ENCODE measurements at regions not wholly inside any gene's neighbourhood (a gene's known extent, or its start where the extent isn't known, plus 50 kb on each side); places are given as distances from the start of the nearest gene placed in this dataset.
"Not testable (repeated sequence)": the region's sequence is repeated elsewhere in the genome, so short reads cannot be mapped to it uniquely, and the experiment has no call there.

DNA sequence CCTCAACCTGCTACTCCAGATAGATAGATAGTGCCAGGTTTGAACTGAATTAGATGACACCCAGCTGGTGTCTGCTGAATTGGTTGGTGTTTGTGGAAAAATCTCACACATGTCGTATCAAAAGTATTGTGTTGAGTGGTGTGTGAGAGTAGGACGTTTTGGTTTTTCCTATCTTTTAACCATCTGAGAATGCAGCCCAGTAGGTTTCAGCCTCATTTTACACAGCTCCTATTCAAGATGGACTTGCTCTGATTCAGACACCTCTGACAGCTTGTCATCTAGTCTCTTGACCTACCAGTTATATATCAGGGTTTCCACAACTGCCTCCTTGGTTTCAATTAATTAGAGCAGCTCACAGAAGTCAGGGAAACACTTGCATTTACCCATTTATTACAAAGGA, 254.4 kb downstream of the KTN1 start:
- H3K4me1 ChIP-seq (ENCODE audit: control insufficient read depth, insufficient read depth, low read length, poor library complexity, severe bottlenecking): no peaks in the 10 kb centered on the region
- no peaks in the 10 kb centered on the region for H3K36me3 ChIP-seq (ENCODE audit: control insufficient read depth, insufficient read depth, low read length)
- 100% methylated on average over 1 of the region's 2 CpGs; no CpG with 5 or more reads in 1 of the 2 experiments for WGBS, 2 experiments (ENCODE audit: insufficient coverage in 2 of 2)
- H3K9me3 ChIP-seq (ENCODE audit: control insufficient read depth, low read length): no peaks in the 10 kb centered on the region
- H3K4me3 ChIP-seq (ENCODE audit: extremely low read depth, insufficient read depth, low read length, poor library complexity, severe bottlenecking): no peak overlapping the region
- H3K27ac ChIP-seq (ENCODE audit: low read depth, low read length, severe bottlenecking): no peak overlapping the region

DNA sequence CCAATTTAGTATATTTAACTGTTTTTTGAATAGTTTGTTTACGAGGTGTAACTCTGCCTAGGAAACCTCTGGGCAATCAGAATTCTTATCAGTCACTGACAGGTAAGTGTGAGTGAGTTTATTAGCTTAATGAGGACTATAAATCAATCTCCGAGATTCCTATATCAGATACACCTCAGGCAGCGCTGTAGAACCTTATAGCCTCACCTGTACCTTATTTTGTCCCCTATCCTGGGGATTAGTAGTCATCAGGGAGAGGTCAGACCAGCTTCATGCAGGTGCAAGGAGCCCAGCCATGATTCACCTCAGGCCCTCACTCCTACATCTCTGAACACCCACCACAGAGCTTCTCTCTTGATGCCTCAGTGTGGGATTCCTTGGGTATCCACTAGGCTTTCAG, 256.0 kb downstream of the KTN1 start:
- no peak overlapping the region for H3K4me3 ChIP-seq (ENCODE audit: extremely low read depth, insufficient read depth, low read length, poor library complexity, severe bottlenecking)
- WGBS, 2 experiments (ENCODE audit: insufficient coverage in 2 of 2): 86% methylated on average over 1 of the region's 3 CpGs; no CpG with 5 or more reads in 1 of the 2 experiments
- H3K4me1 ChIP-seq (ENCODE audit: control insufficient read depth, insufficient read depth, low read length, poor library complexity, severe bottlenecking): no peaks in the 10 kb centered on the region
- no peak overlapping the region for H3K27ac ChIP-seq (ENCODE audit: low read depth, low read length, severe bottlenecking)
- H3K9me3 ChIP-seq (ENCODE audit: control insufficient read depth, low read length): no peaks in the 10 kb centered on the region
- H3K36me3 ChIP-seq (ENCODE audit: control insufficient read depth, insufficient read depth, low read length): no peaks in the 10 kb centered on the region

DNA sequence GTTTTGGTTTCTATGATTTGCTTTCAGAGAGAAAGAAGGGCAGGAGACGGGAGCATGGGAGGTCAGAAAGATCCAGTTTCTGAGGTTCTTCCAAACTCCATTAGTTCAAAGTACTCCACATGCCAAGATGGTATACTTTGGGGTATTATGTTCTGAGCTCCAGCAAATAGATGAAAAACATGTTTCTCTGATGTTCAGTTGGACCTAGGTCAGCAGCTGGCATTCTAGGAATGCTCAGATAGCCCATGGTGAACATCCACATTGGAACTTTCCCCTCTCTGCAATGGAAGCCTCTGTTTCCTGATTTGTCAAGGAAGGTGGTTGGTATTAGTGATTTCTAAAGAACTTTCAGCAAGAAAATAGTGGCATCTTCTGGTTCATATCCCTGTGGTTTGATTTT, 257.5 kb downstream of the KTN1 start:
- Histone ChIP-seq H3K4me1 (ENCODE audit: control insufficient read depth, insufficient read depth, low read length, poor library complexity, severe bottlenecking) (no peaks in the 10 kb centered on the region), H3K27ac (ENCODE audit: low read depth, low read length, severe bottlenecking) (no peak overlapping the region), H3K4me3 (ENCODE audit: extremely low read depth, insufficient read depth, low read length, poor library complexity, severe bottlenecking) (no peak overlapping the region), H3K9me3 (ENCODE audit: control insufficient read depth, low read length) (no peaks in the 10 kb centered on the region), H3K36me3 (ENCODE audit: control insufficient read depth, insufficient read depth, low read length) (no peaks in the 10 kb centered on the region)
- WGBS, 2 experiments (ENCODE audit: insufficient coverage in 2 of 2): 100% methylated on average over 1 of the region's 1 CpG

DNA sequence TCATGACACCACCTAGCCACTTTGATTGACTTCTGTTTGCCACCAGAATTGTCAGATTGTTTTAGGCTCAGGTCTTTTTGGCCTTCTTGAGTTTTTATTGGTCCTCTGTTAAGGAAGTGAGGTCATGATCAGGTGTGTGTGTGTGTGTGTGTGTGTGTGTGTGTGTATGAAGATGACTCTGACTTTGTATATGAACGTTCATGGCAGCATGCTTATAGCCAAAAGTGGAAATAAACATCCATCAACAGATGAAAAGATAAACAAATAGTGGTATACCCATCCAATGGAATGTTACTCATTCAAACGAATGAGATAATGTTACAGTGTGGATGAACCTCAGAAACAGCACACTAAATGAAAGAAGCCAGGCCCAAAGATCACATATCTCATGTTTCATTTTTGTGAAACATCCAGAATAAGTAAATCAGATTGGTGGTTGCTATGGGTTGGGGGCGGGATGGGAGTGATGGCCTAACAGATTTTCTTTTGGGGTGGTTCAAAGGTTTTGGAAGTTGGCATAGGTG, 258.6 kb downstream of the KTN1 start:
- H3K4me3 ChIP-seq (ENCODE audit: extremely low read depth, insufficient read depth, low read length, poor library complexity, severe bottlenecking): no peak overlapping the region
- no peak overlapping the region for H3K27ac ChIP-seq (ENCODE audit: low read depth, low read length, severe bottlenecking)
- WGBS, 2 experiments (ENCODE audit: insufficient coverage in 2 of 2): no CpG with 5 or more reads among the region's 3 CpGs
- no peaks in the 10 kb centered on the region for H3K9me3 ChIP-seq (ENCODE audit: control insufficient read depth, low read length)
- no peaks in the 10 kb centered on the region for H3K4me1 ChIP-seq (ENCODE audit: control insufficient read depth, insufficient read depth, low read length, poor library complexity, severe bottlenecking)
- no peaks in the 10 kb centered on the region for H3K36me3 ChIP-seq (ENCODE audit: control insufficient read depth, insufficient read depth, low read length)

DNA sequence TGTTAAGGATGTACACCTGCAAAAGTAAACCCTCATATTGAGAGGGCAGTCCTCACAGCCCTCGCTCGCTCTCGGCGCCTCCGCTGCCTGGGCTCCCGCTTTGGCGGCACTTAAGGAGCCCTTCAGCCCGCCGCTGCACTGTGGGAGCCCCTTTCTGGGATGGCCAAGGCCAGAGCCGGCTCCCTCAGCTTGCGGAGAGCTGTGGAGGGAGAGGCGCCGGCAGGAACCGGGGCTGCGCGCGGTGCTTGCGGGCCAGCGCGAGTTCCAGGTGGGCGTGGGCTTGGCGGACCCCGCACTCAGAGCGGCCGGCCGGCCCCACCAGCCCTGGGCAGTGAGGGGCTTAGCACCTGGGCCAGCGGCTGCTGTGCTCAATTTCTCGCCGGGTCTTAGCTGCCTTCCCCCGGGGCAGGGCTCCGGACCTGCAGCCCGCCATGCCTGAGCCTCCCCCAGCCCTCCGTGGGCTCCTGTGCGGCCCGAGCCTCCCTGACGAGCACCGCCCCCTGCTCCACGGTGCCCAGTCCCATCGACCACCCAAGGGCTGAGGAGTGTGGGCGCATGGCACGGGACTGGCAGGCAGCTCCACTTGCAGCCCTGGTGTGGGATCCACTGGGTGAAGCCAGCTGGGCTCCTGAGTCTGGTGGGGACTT, 259.4 kb downstream of the KTN1 start:
- not testable (repeated sequence) for H3K4me1 ChIP-seq (ENCODE audit: control insufficient read depth, insufficient read depth, low read length, poor library complexity, severe bottlenecking); H3K9me3 ChIP-seq (ENCODE audit: control insufficient read depth, low read length); H3K4me3 ChIP-seq (ENCODE audit: extremely low read depth, insufficient read depth, low read length, poor library complexity, severe bottlenecking); H3K27ac ChIP-seq (ENCODE audit: low read depth, low read length, severe bottlenecking); H3K36me3 ChIP-seq (ENCODE audit: control insufficient read depth, insufficient read depth, low read length)
- WGBS, 2 experiments (ENCODE audit: insufficient coverage in 2 of 2): 93 to 100% methylated on average over 6 to 24 of the region's 41 CpGs

DNA sequence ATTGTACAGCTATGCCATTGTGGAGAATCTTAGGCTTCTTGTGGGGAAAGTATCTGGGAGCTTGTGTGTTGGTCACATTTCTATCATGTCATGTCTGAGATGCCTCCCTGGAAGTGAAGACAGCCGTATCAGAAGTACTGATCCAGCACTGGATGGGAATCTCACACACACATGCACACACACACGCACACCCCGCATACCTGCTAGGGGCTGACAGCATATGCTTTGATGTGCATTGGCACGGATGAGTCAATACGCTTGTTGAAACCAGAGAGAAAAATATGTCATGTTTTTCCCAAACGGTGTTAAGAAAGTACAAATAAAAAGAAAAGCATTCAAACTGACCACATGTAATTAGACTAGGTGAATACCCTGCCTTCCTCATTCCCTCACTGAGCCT, 260.8 kb downstream of the KTN1 start:
- H3K9me3 ChIP-seq (ENCODE audit: control insufficient read depth, low read length): no peaks in the 10 kb centered on the region
- WGBS, 2 experiments (ENCODE audit: insufficient coverage in 2 of 2): 95 to 100% methylated on average over 2 to 6 of the region's 6 CpGs
- no peak overlapping the region for H3K4me3 ChIP-seq (ENCODE audit: extremely low read depth, insufficient read depth, low read length, poor library complexity, severe bottlenecking)
- no peaks in the 10 kb centered on the region for H3K36me3 ChIP-seq (ENCODE audit: control insufficient read depth, insufficient read depth, low read length)
- H3K4me1 ChIP-seq (ENCODE audit: control insufficient read depth, insufficient read depth, low read length, poor library complexity, severe bottlenecking): no peaks in the 10 kb centered on the region
- H3K27ac ChIP-seq (ENCODE audit: low read depth, low read length, severe bottlenecking): no peak overlapping the region

DNA sequence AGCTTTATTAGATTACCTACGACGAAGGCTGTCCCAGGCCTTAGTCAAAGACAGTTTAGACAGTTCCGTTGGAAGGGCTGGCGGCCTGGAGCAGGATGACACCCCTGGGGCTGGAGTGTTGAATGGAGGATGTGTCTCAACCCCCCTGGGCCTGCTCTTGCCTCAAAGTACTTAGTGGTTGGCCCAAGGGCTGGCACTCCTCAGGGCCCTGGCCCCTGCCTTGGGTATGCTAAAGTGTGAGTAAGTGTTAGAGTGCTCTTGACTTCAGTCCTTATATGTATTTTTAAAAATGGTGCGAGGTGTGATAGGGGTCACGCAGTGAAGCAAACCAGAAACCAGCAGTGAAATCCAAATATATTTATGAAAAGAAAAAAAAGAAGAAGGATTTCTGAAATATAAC, 261.6 kb downstream of the KTN1 start:
- Histone ChIP-seq H3K27ac (ENCODE audit: low read depth, low read length, severe bottlenecking) (no peak overlapping the region), H3K9me3 (ENCODE audit: control insufficient read depth, low read length) (no peaks in the 10 kb centered on the region), H3K36me3 (ENCODE audit: control insufficient read depth, insufficient read depth, low read length) (no peaks in the 10 kb centered on the region), H3K4me1 (ENCODE audit: control insufficient read depth, insufficient read depth, low read length, poor library complexity, severe bottlenecking) (no peaks in the 10 kb centered on the region), H3K4me3 (ENCODE audit: extremely low read depth, insufficient read depth, low read length, poor library complexity, severe bottlenecking) (no peak overlapping the region)
- WGBS, 2 experiments (ENCODE audit: insufficient coverage in 2 of 2): 61% methylated on average over 3 of the region's 6 CpGs; no CpG with 5 or more reads in 1 of the 2 experiments

DNA sequence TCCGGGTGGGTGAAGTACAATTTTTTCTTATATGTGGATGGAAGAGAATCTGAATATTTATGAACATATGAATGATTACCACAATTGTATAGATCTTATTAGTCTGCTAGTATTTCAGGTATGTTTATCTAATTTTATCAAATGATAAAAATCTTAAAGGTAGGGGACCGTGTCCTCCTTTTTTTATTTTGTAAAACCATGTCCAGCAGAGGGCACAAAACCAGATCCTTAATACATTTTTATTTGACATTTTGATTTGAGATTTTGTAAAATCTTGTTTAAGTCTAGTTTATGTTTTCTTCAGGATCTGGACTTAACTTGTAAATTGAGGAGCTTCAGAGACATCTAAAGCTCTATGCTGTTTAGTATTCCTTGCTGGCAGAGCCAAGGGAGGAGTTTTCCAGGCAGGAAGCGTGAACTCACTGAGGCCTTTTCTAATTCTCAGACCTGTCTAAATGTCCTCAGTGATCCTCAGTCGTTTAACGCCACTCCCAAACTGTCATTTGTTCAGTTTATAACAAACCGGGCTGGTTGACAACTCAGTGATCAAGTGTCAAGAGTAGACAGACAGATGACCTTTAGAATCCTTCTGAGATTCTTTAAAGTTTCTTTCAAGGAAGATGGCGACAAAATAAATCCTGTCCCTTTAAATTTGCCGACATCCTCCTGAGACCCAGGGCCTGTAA, 263.9 kb downstream of the KTN1 start:
- WGBS, 2 experiments (ENCODE audit: insufficient coverage in 2 of 2): 72% methylated on average over 5 of the region's 8 CpGs

DNA sequence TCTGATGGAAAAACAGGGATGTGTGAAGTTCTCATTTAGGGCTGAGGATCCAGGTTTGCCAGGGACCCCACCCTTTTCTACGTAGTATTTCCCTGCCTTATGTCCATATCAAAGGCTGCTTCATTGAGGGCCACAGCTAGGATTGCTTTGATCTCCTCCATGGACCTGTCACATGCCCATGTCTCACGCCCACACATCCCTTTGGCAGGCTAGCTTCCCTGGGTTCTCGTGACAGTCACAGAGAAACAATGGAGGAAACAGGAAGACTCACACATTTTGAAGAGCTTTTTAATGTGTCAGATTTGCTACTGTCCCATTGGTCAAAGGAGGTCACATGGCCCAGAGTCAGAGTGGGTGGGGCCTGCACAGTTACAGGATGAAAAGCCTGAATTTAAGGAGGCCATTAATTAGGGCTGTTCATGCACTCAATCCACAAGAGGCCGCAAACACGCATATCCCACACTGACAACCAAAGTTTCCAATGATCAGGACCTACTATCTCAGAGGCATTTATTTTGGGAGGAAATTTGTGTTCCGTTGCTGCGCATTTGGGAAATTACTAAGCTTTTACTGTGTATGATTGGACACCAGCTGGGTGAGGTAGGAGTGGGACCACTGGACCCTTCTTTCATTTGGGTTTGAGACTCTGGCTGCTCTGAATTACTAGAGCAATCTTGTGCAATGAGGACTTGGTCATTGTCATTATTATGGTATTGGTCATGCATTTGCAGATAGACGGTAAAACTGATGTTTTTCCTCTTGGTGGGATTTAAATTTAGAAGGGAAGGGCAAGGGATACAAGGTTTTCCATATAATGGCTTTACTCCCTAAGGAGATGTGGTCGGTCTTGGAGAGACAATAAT, 266.2 kb downstream of the KTN1 start:
- Histone ChIP-seq H3K9me3 (ENCODE audit: control insufficient read depth, low read length) (no peaks in the 10 kb centered on the region), H3K4me1 (ENCODE audit: control insufficient read depth, insufficient read depth, low read length, poor library complexity, severe bottlenecking) (no peaks in the 10 kb centered on the region), H3K36me3 (ENCODE audit: control insufficient read depth, insufficient read depth, low read length) (no peaks in the 10 kb centered on the region), H3K4me3 (ENCODE audit: extremely low read depth, insufficient read depth, low read length, poor library complexity, severe bottlenecking) (no peak overlapping the region), H3K27ac (ENCODE audit: low read depth, low read length, severe bottlenecking) (no peak overlapping the region)
- WGBS, 2 experiments (ENCODE audit: insufficient coverage in 2 of 2): 89 to 91% methylated on average over 5 of the region's 9 CpGs

More for the DNA sequence above, 263.9 kb downstream of the KTN1 start:
- no peak overlapping the region for H3K4me3 ChIP-seq (ENCODE audit: extremely low read depth, insufficient read depth, low read length, poor library complexity, severe bottlenecking)
- H3K4me1 ChIP-seq (ENCODE audit: control insufficient read depth, insufficient read depth, low read length, poor library complexity, severe bottlenecking): no peaks in the 10 kb centered on the region
- H3K27ac ChIP-seq (ENCODE audit: low read depth, low read length, severe bottlenecking): no peak overlapping the region
- H3K9me3 ChIP-seq (ENCODE audit: control insufficient read depth, low read length): no peaks in the 10 kb centered on the region
- H3K36me3 ChIP-seq (ENCODE audit: control insufficient read depth, insufficient read depth, low read length): no peaks in the 10 kb centered on the region

DNA sequence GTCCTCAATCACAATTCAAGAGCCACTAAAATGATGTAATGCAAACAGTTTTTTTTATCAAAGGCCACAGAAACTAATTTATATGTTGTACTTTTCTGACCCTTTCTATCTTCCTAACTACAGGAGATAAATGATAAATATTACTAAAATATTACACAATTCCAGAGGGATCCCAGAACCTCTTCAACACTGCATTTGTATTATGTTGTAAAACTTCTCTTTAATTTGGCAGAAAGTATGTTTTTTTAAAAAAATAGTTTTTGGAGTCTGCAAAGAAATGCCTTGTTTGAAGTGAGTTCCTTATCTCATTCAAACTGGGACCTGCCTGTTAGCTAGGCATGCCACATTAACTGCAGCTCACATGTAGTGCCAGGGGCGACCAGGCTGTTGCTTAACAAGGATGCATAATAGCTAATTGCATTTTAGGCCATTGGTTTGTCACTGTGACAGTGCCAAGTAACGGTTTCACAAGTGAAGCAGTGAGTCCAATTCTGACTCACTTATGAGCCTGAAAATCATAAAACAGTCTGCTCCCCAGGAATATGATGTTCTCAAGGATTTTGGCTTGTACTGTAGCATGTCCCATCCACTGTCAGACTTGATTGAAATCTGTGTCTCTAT, 266.9 kb downstream of the KTN1 start:
- H3K9me3 ChIP-seq (ENCODE audit: control insufficient read depth, low read length): no peaks in the 10 kb centered on the region
- no peaks in the 10 kb centered on the region for H3K4me1 ChIP-seq (ENCODE audit: control insufficient read depth, insufficient read depth, low read length, poor library complexity, severe bottlenecking)
- no peak overlapping the region for H3K4me3 ChIP-seq (ENCODE audit: extremely low read depth, insufficient read depth, low read length, poor library complexity, severe bottlenecking)
- no peaks in the 10 kb centered on the region for H3K36me3 ChIP-seq (ENCODE audit: control insufficient read depth, insufficient read depth, low read length)
- WGBS, 2 experiments (ENCODE audit: insufficient coverage in 2 of 2): 93 to 95% methylated on average over 2 of the region's 2 CpGs
- H3K27ac ChIP-seq (ENCODE audit: low read depth, low read length, severe bottlenecking): no peak overlapping the region

Data from mesodermal cell (in vitro differentiated cells).